22Rv1 (cell line): ENCODE measurements at regions not wholly inside any gene's neighbourhood (a gene's known extent, or its start where the extent isn't known, plus 50 kb on each side); places are given as distances from the start of the nearest gene placed in this dataset.

Experiments
- H3K27ac ChIP-seq: fragments of 450-650 bp; 2 replicates; pipeline ENCODE4 v1.5.1; 2017
- ZFX ChIP-seq: fragments of 450-650 bp; IDR thresholded peaks from 2 replicates; pipeline ENCODE4 v1.6.1; 2017; ENCODE audit warnings: antibody characterized with exemption, borderline replicate concordance
- TF ChIP-seq, protein P1 (sequence below): fragments of 450-650 bp; IDR thresholded peaks from 2 replicates; pipeline ENCODE4 v1.5.1; 2017; ENCODE audit warnings: mild to moderate bottlenecking

DNA sequence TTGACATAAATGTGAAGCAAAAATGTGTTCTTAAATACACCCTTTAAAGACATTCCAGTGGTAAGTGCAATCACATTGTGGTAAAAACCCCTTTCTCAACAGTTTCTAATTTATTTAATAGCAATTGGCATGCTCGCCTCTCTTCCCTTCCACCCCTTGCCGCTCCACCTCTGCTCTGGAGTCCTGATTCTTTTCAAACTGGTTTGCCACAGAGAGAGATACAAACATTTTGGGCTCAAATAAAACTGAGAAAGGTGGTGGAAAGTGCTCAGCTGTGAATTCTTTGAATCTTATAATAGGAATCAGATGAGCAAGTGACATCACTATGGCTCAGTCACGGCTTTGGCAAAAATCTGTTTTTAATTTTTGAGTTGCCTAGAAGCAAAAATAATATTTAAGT lies 993.9 kb downstream of the GALC start:
- TF ChIP-seq, protein P1, sequence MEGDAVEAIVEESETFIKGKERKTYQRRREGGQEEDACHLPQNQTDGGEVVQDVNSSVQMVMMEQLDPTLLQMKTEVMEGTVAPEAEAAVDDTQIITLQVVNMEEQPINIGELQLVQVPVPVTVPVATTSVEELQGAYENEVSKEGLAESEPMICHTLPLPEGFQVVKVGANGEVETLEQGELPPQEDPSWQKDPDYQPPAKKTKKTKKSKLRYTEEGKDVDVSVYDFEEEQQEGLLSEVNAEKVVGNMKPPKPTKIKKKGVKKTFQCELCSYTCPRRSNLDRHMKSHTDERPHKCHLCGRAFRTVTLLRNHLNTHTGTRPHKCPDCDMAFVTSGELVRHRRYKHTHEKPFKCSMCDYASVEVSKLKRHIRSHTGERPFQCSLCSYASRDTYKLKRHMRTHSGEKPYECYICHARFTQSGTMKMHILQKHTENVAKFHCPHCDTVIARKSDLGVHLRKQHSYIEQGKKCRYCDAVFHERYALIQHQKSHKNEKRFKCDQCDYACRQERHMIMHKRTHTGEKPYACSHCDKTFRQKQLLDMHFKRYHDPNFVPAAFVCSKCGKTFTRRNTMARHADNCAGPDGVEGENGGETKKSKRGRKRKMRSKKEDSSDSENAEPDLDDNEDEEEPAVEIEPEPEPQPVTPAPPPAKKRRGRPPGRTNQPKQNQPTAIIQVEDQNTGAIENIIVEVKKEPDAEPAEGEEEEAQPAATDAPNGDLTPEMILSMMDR: no peak
- no peak for TF ChIP-seq ZFX
- H3K27ac ChIP-seq: no peak overlapping the region

DNA sequence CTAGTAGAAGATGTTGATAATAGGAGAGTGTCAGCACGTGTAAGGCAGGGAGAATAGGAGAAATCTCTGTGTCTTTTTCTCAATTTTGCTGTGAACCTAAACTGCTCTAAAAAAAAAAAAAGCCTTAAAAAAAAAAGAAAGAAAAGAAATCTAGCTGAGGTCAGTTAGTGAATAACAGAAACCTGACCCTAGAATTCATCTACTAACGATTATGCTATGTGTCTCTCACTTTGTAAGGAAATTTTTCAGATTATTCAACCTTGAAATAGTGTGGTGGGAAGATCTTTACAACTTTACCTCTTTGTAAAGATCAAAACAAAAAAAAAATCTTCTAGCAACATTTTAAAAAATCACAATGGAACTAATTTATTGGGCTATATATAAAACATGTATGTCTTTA lies 995.7 kb downstream of the GALC start:
- no peak for TF ChIP-seq ZFX
- TF ChIP-seq, protein P1: no peak
- no peak overlapping the region for H3K27ac ChIP-seq

DNA sequence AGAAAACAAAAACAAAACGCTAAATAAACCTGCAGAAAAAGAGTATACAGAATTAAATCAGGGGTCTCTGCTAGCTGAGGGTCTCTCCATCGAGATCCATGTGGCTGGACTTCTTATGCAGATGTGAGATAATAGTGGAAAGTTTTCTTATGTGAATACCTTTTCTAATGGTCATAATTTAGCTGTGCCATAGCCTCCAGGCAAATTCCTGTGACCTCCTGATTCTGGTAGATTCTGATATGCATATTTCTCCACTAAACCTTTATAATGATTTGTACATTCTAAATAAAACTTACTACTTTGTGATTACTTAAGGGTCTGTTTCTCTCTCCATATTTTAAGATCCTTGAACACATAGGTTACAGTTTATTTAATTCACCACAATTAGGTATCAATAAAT lies 1002.6 kb downstream of the GALC start:
- no peak overlapping the region for H3K27ac ChIP-seq
- TF ChIP-seq, protein P1: no peak
- no peak for TF ChIP-seq ZFX

DNA sequence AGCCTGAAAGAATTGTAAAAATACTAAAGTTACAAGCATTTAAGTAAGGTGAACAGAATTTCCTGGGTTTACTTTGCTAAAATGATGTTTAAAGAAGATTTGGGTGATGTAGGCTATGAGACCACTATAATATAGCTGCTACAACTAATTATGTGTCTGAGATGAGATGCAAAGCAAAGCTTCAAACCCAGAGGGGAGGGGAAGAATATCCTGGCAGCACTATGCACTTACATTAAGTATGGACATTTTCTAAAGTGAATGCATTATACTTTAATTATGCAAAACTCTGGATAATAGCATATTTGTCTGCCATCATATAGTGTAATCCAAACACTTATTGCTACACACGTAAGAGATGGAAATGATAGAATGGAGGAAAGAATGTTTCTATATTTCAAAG lies 1003.7 kb downstream of the GALC start:
- H3K27ac ChIP-seq: no peak overlapping the region
- no peak for TF ChIP-seq ZFX
- TF ChIP-seq, protein P1: no peak

DNA sequence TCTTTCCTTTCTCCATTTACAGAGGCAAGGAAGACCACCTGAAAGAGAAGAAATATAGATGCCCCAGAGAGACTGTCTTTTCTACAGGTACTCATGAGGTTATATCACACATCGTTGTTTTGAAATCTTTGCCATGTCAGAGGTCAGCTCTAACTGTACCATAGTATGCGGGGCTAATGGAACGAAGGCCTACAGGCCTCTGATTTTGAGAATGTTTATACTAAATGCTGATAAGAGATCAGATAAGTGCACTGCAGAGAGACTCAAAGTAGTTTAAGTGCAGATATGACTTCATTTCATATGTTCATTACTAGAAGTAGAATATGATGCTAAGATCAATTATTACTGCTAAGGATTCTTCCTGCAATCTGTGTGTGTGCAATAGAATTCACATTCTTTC lies 1005.0 kb downstream of the GALC start:
- TF ChIP-seq, protein P1: no peak
- TF ChIP-seq ZFX: no peak
- no peak overlapping the region for H3K27ac ChIP-seq

DNA sequence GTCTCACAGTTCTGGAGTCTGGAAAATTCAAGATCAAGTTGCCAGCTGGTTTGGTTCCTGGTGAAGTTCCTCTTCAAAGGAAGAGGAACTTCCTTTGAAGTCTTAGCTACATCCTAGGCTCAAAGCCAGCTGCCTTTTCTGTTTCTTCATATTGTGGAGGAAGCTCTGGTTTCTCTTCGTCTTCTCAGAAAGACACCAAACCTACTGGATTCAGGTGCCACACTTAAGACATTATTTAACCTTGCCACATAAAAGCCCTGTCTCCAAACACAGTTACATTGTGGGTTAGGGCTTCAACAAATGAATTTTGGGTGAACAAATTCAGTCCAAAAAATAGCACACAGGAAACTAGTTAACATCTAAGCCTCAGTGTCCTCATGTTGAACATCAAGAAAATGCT lies 1019.8 kb downstream of the GALC start:
- TF ChIP-seq, protein P1: no peak
- TF ChIP-seq ZFX: no peak
- no peak overlapping the region for H3K27ac ChIP-seq

DNA sequence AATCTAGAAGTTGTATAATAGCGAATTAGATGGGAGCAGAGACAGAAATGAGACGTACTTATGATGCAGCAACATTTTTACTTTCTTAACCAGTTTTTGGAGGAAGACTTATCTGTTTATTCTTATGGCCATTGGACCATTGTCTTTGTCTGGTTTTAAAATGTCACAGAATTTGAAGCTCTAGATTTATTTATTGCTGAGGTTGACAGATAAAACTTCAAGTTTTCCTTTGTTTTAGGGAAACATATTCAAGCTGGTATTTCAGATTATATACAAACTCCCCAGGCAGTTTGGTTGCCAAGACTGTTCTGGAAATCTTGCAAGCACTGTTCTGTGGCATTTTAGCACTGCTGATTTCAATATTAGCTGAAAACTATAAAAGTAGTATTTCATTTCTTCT lies 1021.7 kb downstream of the GALC start:
- TF ChIP-seq, protein P1: no peak
- TF ChIP-seq ZFX: no peak

More for the DNA sequence above, 1021.7 kb downstream of the GALC start:
- H3K27ac ChIP-seq: no peak overlapping the region
